ENCODE measurements at regions not wholly inside any gene's neighbourhood (a gene's known extent, or its start where the extent isn't known, plus 50 kb on each side); places are given as distances from the start of the nearest gene placed in this dataset.

DNA sequence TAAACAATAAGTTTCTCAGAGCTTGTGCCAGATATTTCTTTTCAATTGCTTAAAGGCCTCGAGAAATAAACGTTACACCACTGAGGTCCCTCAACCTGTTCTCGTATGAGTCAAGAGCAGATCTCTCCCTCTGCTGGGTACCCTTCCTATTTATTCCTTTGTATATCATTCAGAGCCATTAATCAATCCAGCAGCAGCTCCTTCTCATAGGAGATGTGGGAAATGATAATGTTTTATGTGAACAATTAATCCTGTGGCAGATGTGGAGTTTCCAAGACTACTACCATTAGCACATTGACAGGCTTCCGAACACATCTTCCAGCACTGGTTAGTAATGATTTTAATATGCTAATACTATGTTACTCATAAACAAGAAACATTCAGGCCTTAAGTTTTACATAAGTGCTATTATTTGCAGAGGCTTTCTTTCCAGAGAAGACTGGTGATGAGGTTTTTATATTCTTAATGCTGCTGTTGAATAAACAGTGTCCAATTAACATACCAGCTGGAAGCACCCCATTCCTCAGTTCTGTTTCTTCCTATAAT, 196.5 kb downstream of the ZNF608 start:
- no peak for TF ChIP-seq POLR2A (IDR thresholded peaks at IDR 0.05)
- TF ChIP-seq, protein P1, sequence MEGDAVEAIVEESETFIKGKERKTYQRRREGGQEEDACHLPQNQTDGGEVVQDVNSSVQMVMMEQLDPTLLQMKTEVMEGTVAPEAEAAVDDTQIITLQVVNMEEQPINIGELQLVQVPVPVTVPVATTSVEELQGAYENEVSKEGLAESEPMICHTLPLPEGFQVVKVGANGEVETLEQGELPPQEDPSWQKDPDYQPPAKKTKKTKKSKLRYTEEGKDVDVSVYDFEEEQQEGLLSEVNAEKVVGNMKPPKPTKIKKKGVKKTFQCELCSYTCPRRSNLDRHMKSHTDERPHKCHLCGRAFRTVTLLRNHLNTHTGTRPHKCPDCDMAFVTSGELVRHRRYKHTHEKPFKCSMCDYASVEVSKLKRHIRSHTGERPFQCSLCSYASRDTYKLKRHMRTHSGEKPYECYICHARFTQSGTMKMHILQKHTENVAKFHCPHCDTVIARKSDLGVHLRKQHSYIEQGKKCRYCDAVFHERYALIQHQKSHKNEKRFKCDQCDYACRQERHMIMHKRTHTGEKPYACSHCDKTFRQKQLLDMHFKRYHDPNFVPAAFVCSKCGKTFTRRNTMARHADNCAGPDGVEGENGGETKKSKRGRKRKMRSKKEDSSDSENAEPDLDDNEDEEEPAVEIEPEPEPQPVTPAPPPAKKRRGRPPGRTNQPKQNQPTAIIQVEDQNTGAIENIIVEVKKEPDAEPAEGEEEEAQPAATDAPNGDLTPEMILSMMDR (IDR thresholded peaks at IDR 0.05), result no peak
- TF ChIP-seq POLR2AphosphoS5 (IDR thresholded peaks at IDR 0.05), result no peak
